Endodermal cell (in vitro differentiated cells): ENCODE measurements at regions not wholly inside any gene's neighbourhood (a gene's known extent, or its start where the extent isn't known, plus 50 kb on each side); places are given as distances from the start of the nearest gene placed in this dataset.

Experiments
- DNase-seq: peaks from one replicate; pipeline ENCODE4 v3.0.0-alpha.2; 2017
- H3K27ac ChIP-seq: 2 replicates; pipeline ENCODE4 v1.5.1; 2013; ENCODE audit warnings: mild to moderate bottlenecking, low read depth, low read length, moderate library complexity
- H3K27me3 ChIP-seq: 2 replicates; pipeline ENCODE4 v1.6.1; 2013; ENCODE audit warnings: mild to moderate bottlenecking, low read length, moderate library complexity; ENCODE audit not compliant: insufficient read depth, control insufficient read depth, poor library complexity, severe bottlenecking
- H3K36me3 ChIP-seq: 2 replicates; pipeline ENCODE4 v1.7.0; 2013; ENCODE audit warnings: mild to moderate bottlenecking, low read length, moderate library complexity; ENCODE audit not compliant: control insufficient read depth, insufficient read depth
- H3K4me1 ChIP-seq: one replicate; pipeline ENCODE4 v1.7.0; 2013; ENCODE audit warnings: low read length; ENCODE audit not compliant: control insufficient read depth, insufficient read depth
- H3K4me3 ChIP-seq: 2 replicates; pipeline ENCODE4 v1.5.1; 2013; ENCODE audit warnings: mild to moderate bottlenecking, low read length, moderate library complexity
- H3K9ac ChIP-seq: 2 replicates; pipeline ENCODE4 v1.6.1; 2013; ENCODE audit warnings: mild to moderate bottlenecking, low read length, moderate library complexity; ENCODE audit not compliant: poor library complexity, severe bottlenecking; ENCODE audit errors: extremely low read depth
- H3K9me3 ChIP-seq: 2 replicates; pipeline ENCODE4 v1.6.1; 2013; ENCODE audit warnings: mild to moderate bottlenecking, low read length, moderate library complexity; ENCODE audit not compliant: control insufficient read depth
- H3K27ac Mint-ChIP-seq: 2 replicates; pipeline ENCODE4 v1.8.0; 2020; ENCODE audit warnings: mixed read lengths
- H3K27me3 Mint-ChIP-seq: 2 replicates; pipeline ENCODE4 v1.8.0; 2021; ENCODE audit warnings: mild to moderate bottlenecking, mixed read lengths; ENCODE audit not compliant: insufficient read depth
- H3K36me3 Mint-ChIP-seq: 2 replicates; pipeline ENCODE4 v1.8.0; 2020; ENCODE audit warnings: low read depth, mixed read lengths
- H3K4me1 Mint-ChIP-seq: 2 replicates; pipeline ENCODE4 v1.8.0; 2020; ENCODE audit warnings: mixed read lengths
- H3K4me3 Mint-ChIP-seq: 2 replicates; pipeline ENCODE4 v1.8.0; 2020; ENCODE audit warnings: mild to moderate bottlenecking, moderate library complexity, mixed read lengths
- H3K9me3 Mint-ChIP-seq: 2 replicates; pipeline ENCODE4 v1.8.0; 2020; ENCODE audit warnings: mild to moderate bottlenecking, mixed read lengths
- WGBS, 2 experiments: methylation state at CpG; one replicate each; pipeline versions ENCODE4 v1.1.5 to v1.1.7; 2013; ENCODE audit warnings: missing lambda C conversion rate in 2 of 2, mixed read lengths in 1 of 2; ENCODE audit not compliant: insufficient coverage in 1 of 2, insufficient read length in 1 of 2; 5-methylcytosine and 5-hydroxymethylcytosine counted together
- TF ChIP-seq, protein P1 (sequence below): fragments of 200-600 bp; sonication (generic); conservative IDR thresholded peaks from 2 replicates; pipeline ENCODE4 v1.5.0; 2021; ENCODE audit warnings: antibody characterized with exemption, mild to moderate bottlenecking

DNA sequence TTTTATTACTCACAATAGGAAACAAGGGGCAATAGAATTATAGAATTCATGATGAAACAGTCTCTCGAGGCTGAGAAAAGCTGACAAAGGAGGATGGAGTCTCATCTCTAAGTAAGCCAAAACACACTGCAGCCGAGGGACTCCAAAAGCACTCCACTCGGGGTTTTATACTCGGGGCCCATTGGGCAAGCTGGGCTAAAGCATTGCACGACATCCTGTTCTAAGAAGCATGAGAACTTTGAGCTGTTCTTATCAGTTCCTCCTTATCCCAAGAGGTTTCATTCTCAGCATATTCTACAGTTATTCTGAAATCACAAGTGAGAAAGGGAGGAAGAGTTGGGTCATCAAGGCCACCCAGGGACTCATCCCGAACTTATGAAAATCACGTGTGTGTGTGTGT is 1475.5 kb downstream of the PCDH18 start:
- no peak overlapping the region for H3K27ac Mint-ChIP-seq
- H3K9me3 Mint-ChIP-seq, result no peaks in the 10 kb centered on the region
- DNase-seq, result no peak
- H3K9me3 ChIP-seq, result no peaks in the 10 kb centered on the region
- no peak overlapping the region for H3K9ac ChIP-seq
- TF ChIP-seq, protein P1, sequence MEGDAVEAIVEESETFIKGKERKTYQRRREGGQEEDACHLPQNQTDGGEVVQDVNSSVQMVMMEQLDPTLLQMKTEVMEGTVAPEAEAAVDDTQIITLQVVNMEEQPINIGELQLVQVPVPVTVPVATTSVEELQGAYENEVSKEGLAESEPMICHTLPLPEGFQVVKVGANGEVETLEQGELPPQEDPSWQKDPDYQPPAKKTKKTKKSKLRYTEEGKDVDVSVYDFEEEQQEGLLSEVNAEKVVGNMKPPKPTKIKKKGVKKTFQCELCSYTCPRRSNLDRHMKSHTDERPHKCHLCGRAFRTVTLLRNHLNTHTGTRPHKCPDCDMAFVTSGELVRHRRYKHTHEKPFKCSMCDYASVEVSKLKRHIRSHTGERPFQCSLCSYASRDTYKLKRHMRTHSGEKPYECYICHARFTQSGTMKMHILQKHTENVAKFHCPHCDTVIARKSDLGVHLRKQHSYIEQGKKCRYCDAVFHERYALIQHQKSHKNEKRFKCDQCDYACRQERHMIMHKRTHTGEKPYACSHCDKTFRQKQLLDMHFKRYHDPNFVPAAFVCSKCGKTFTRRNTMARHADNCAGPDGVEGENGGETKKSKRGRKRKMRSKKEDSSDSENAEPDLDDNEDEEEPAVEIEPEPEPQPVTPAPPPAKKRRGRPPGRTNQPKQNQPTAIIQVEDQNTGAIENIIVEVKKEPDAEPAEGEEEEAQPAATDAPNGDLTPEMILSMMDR, result no peak
- WGBS, 2 experiments, result 90 to 92% methylated on average over 2 to 5 of the region's 7 CpGs
- H3K4me3 Mint-ChIP-seq, result no peak overlapping the region
- H3K4me3 ChIP-seq, result no peak overlapping the region
- H3K27ac ChIP-seq, result no peak overlapping the region
- no peaks in the 10 kb centered on the region for H3K27me3 ChIP-seq
- H3K36me3 ChIP-seq, result no peaks in the 10 kb centered on the region
- no peaks in the 10 kb centered on the region for H3K4me1 ChIP-seq
- no peaks in the 10 kb centered on the region for H3K4me1 Mint-ChIP-seq
- no peaks in the 10 kb centered on the region for H3K36me3 Mint-ChIP-seq
- H3K27me3 Mint-ChIP-seq, result no peaks in the 10 kb centered on the region

DNA sequence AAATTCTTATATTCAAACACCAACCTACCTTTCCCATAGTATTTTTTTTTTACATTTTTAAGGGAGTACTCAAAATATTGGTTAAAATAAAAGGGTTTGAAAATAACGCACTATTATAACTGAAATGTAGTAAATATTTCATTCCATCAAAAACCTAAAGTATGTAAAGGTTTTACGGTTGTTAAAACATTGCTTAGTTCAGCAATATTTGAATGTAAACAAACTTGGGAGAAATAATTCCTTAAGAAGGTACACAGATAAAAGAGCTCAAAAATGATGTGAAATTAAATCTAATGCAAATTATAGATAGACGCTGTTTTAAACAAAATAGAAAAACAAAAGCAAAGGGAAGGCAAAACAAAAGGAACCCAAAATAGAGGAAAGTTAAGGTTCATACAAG is 1476.9 kb downstream of the PCDH18 start:
- H3K4me1 Mint-ChIP-seq, result peaks cover 3% of the 10 kb centered on the region
- Histone ChIP-seq H3K9me3 (no peaks in the 10 kb centered on the region), H3K4me3 (no peak overlapping the region), H3K36me3 (no peaks in the 10 kb centered on the region), H3K27me3 (no peaks in the 10 kb centered on the region), H3K9ac (no peak overlapping the region), H3K4me1 (no peaks in the 10 kb centered on the region), H3K27ac (no peak overlapping the region)
- H3K36me3 Mint-ChIP-seq, result no peaks in the 10 kb centered on the region
- no peak overlapping the region for H3K4me3 Mint-ChIP-seq
- DNase-seq, result no peak
- WGBS, 2 experiments, result 97 to 100% methylated on average over 1 to 2 of the region's 3 CpGs
- TF ChIP-seq, protein P1, result no peak
- no peaks in the 10 kb centered on the region for H3K27me3 Mint-ChIP-seq
- H3K9me3 Mint-ChIP-seq, result no peaks in the 10 kb centered on the region
- H3K27ac Mint-ChIP-seq, result no peak overlapping the region

DNA sequence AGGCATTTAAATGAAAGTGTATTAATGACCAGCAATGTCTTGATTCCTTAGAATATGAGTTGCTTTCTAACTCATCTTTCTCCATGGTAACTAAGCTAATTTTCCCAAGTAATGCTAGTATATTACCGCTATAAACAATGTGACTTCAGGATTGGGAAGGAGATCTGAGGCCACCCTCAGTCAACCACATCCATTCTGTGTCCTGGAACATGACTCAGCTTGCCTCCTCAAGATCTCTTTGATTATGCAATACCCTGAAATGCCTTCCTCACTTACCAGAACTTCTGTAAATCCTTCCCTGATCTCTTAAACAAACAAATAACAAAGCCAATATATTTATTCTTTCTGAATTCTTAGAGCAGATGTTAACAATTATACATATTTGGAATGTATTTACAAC is 1495.5 kb downstream of the PCDH18 start:
- Histone ChIP-seq H3K36me3 (no peaks in the 10 kb centered on the region), H3K4me1 (no peaks in the 10 kb centered on the region), H3K4me3 (no peak overlapping the region), H3K27ac (no peak overlapping the region), H3K27me3 (no peaks in the 10 kb centered on the region), H3K9me3 (peaks cover 11% of the 10 kb centered on the region), H3K9ac (no peak overlapping the region)
- Mint-ChIP-seq H3K4me3 (no peak overlapping the region), H3K9me3 (peaks cover 5% of the 10 kb centered on the region), H3K4me1 (peaks cover 8% of the 10 kb centered on the region), H3K27me3 (no peaks in the 10 kb centered on the region), H3K27ac (no peak overlapping the region), H3K36me3 (no peaks in the 10 kb centered on the region)
- TF ChIP-seq, protein P1, result no peak
- DNase-seq, result no peak
- 92% methylated on average over 1 of the region's 1 CpG; no CpG with 5 or more reads in 1 of the 2 experiments for WGBS, 2 experiments
